BLaER1 (cell line): ENCODE measurements at regions not wholly inside any gene's neighbourhood (a gene's known extent, or its start where the extent isn't known, plus 50 kb on each side); places are given as distances from the start of the nearest gene placed in this dataset.

Experiments
- H3K27ac ChIP-seq: shearing (Covaris generic); formaldehyde crosslinking; 2 replicates; pipeline ENCODE4 v1.8.1; 2022
- H3K27me3 ChIP-seq: shearing (Covaris generic); formaldehyde crosslinking; 2 replicates; pipeline ENCODE4 v1.8.1; 2022
- H3K36me3 ChIP-seq: shearing (Covaris generic); formaldehyde crosslinking; 2 replicates; pipeline ENCODE4 v1.8.1; 2022
- H3K4me1 ChIP-seq: shearing (Covaris generic); formaldehyde crosslinking; 2 replicates; pipeline ENCODE4 v1.8.1; 2022
- H3K4me2 ChIP-seq: shearing (Covaris generic); formaldehyde crosslinking; 2 replicates; pipeline ENCODE4 v1.8.1; 2022
- H3K4me3 ChIP-seq: shearing (Covaris generic); formaldehyde crosslinking; 2 replicates; pipeline ENCODE4 v1.8.1; 2022
- H3K9ac ChIP-seq: shearing (Covaris generic); formaldehyde crosslinking; 2 replicates; pipeline ENCODE4 v1.8.1; 2022
- H3K9me3 ChIP-seq: shearing (Covaris generic); formaldehyde crosslinking; 2 replicates; pipeline ENCODE4 v1.8.1; 2022
- H4K20me1 ChIP-seq: shearing (Covaris generic); formaldehyde crosslinking; 2 replicates; pipeline ENCODE4 v1.8.1; 2022
- Cebpa-rat ChIP-seq: shearing (Covaris generic); IDR thresholded peaks from 2 replicates; pipeline ENCODE4 v1.8.1; 2022

DNA sequence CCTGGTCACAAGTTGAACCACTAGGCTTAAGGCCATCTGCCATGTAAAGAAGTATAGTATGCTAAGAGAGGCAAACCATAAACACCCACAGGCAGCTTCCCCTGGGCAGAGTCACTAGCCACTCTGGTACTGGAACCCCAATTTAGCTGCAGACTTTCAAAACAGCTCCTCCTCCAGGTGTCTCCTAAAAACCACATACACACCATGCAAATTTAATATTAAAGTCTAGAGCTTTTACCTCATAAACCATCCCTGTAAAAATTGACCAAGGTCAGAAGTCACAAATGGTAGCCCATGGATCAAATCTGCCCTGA, 99.1 kb upstream of the STT3B start:
- Histone ChIP-seq H3K9me3 (peaks cover 29% of the 10 kb centered on the region), H3K27ac (no peak overlapping the region), H3K4me3 (no peak overlapping the region), H3K9ac (no peak overlapping the region), H3K4me2 (no peak overlapping the region), H4K20me1 (no peaks in the 10 kb centered on the region), H3K4me1 (no peaks in the 10 kb centered on the region), H3K27me3 (no peaks in the 10 kb centered on the region), H3K36me3 (no peaks in the 10 kb centered on the region)
- TF ChIP-seq Cebpa-rat = no peak

DNA sequence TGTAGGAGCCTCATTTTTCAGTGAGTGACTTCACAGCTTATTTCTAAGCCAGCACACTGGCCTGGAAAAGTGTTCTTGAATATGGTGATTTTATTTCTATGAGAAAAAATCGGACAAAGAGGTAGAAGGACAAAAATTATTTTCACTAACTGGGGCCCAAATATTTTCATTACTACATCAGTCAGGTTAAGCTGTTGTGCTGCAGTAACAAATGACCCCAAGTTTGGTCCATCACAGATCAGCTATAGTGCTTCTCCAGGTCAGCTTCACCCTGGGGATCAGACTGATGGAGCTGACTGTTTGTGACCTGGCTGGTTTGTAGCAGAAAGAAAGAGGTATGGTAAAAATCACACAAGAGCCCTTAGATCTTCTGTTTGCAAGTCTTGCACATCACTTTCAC, 97.9 kb upstream of the STT3B start:
- Histone ChIP-seq H3K4me3 (no peak overlapping the region), H3K4me1 (no peaks in the 10 kb centered on the region), H3K27ac (no peak overlapping the region), H3K4me2 (no peak overlapping the region), H4K20me1 (no peaks in the 10 kb centered on the region), H3K36me3 (no peaks in the 10 kb centered on the region), H3K9me3 (peaks cover 22% of the 10 kb centered on the region), H3K27me3 (no peaks in the 10 kb centered on the region), H3K9ac (no peak overlapping the region)
- no peak for TF ChIP-seq Cebpa-rat

DNA sequence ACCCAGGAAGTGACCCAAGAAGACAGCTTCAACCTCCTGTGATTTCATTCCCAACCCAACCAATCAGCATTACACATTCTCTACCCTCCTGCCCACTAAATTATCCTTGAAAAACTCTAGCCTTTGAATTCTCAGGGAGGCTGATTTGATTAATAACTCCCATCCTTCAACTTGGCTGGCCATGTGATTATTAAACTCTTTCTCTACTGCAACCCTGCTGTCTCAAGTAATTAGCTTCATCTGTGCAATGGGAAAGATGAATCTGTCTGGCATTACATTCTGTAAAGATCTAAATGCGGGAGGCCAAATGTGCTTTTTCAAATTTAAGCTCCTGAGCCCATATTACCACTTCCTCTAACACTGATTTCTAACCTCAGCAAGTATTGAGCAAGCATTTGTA, 95.9 kb upstream of the STT3B start:
- H3K4me2 ChIP-seq = no peak overlapping the region
- H3K9ac ChIP-seq = no peak overlapping the region
- H3K27me3 ChIP-seq = no peaks in the 10 kb centered on the region
- H3K27ac ChIP-seq = no peak overlapping the region
- no peaks in the 10 kb centered on the region for H3K36me3 ChIP-seq
- TF ChIP-seq Cebpa-rat = no peak
- H3K9me3 ChIP-seq = peaks cover 19% of the 10 kb centered on the region
- no peak overlapping the region for H3K4me3 ChIP-seq
- no peaks in the 10 kb centered on the region for H4K20me1 ChIP-seq
- H3K4me1 ChIP-seq = no peaks in the 10 kb centered on the region

GRCh38 chr3:31438742-31439141, 94.0 kb upstream of the STT3B start:
- Histone ChIP-seq H3K4me1 (no peaks in the 10 kb centered on the region), H3K9ac (no peak overlapping the region), H3K4me3 (no peak overlapping the region), H3K36me3 (no peaks in the 10 kb centered on the region), H3K27ac (no peak overlapping the region), H3K4me2 (no peak overlapping the region), H4K20me1 (no peaks in the 10 kb centered on the region), H3K9me3 (peaks cover 19% of the 10 kb centered on the region), H3K27me3 (no peaks in the 10 kb centered on the region)
- no peak for TF ChIP-seq Cebpa-rat

GRCh38 chr3:31439890-31440750, 92.6 kb upstream of the STT3B start:
- no peaks in the 10 kb centered on the region for H3K36me3 ChIP-seq
- H3K9me3 ChIP-seq = peaks cover 19% of the 10 kb centered on the region
- H4K20me1 ChIP-seq = no peaks in the 10 kb centered on the region
- H3K4me1 ChIP-seq = no peaks in the 10 kb centered on the region
- no peaks in the 10 kb centered on the region for H3K27me3 ChIP-seq
- H3K4me3 ChIP-seq = no peak overlapping the region
- no peak overlapping the region for H3K9ac ChIP-seq
- TF ChIP-seq Cebpa-rat = no peak
- H3K4me2 ChIP-seq = no peak overlapping the region
- no peak overlapping the region for H3K27ac ChIP-seq

DNA sequence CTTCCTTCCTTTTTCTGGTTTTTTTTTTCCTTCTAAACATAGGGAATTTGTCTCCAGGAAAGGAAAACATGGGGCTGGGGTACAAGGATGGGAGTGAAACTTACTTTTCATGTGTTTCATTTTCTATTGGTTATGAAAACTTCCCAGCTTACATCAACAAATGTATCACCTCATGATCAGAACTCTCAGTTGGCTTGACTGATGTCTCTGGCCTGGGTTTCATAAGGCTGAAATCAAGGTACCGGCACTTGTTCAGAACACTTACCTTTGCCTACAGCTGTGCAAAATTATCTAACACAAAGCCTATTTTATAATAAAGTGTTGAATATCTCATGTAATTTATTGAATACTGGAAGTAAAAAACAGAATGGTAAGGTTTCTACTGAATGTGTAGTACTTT, 91.8 kb upstream of the STT3B start:
- H3K9ac ChIP-seq = no peak overlapping the region
- H3K4me2 ChIP-seq = no peak overlapping the region
- no peaks in the 10 kb centered on the region for H3K27me3 ChIP-seq
- no peaks in the 10 kb centered on the region for H3K4me1 ChIP-seq
- peaks cover 19% of the 10 kb centered on the region for H3K9me3 ChIP-seq
- no peaks in the 10 kb centered on the region for H3K36me3 ChIP-seq
- H3K27ac ChIP-seq = no peak overlapping the region
- no peaks in the 10 kb centered on the region for H4K20me1 ChIP-seq
- no peak overlapping the region for H3K4me3 ChIP-seq
- no peak for TF ChIP-seq Cebpa-rat

DNA sequence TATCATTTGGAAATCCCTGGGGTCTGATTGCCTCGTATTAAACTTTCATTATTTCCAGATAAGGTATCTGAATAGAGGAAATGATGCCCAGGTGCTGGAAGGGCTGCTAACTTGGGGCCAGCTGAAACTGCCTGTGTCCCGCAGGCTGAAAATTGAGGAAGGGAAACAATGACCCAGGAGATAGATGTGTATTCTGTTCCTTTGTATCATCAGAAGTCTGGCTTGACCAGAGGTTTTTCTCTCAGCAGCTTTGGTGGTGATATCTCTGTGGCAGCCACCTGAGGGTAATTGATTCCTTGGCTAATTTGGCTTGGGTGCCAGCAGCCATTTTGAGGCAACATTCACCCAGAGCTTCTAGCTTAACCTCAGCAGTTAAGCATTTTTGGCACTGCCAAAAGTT, 90.0 kb upstream of the STT3B start:
- TF ChIP-seq Cebpa-rat = no peak
- Histone ChIP-seq H3K9me3 (peaks cover under 1% of the 10 kb centered on the region), H3K36me3 (no peaks in the 10 kb centered on the region), H3K27ac (no peak overlapping the region), H3K4me1 (no peaks in the 10 kb centered on the region), H3K4me3 (no peak overlapping the region), H3K4me2 (no peak overlapping the region), H4K20me1 (no peaks in the 10 kb centered on the region), H3K27me3 (no peaks in the 10 kb centered on the region), H3K9ac (no peak overlapping the region)

GRCh38 chr3:31444220-31445142, 88.2 kb upstream of the STT3B start:
- no peak overlapping the region for H3K4me3 ChIP-seq
- H3K27me3 ChIP-seq = no peaks in the 10 kb centered on the region
- no peaks in the 10 kb centered on the region for H3K36me3 ChIP-seq
- no peaks in the 10 kb centered on the region for H4K20me1 ChIP-seq
- no peak overlapping the region for H3K9ac ChIP-seq
- H3K4me1 ChIP-seq = peaks cover 13% of the 10 kb centered on the region
- peaks cover 12% of the 10 kb centered on the region for H3K9me3 ChIP-seq
- no peak for TF ChIP-seq Cebpa-rat
- no peak overlapping the region for H3K4me2 ChIP-seq
- no peak overlapping the region for H3K27ac ChIP-seq

DNA sequence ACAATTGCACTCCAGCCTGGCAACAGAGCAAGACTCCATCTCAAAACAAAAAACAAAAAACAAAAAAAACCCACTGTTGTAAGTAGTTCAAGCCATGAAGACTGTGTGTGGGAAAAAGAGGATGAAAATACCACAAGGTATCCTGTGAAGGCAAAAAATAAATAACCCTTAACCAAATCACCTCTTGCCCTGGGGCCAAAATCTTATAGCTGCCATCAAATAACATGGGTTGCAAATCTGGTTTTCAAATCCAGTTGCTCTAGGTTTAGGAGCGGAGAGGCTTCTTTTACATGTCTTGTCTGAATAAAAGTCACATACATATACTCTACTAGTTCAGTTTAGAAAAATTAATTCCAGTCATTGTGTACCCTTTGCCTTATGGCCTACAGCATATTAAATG, 87.0 kb upstream of the STT3B start:
- Histone ChIP-seq H4K20me1 (no peaks in the 10 kb centered on the region), H3K27me3 (no peaks in the 10 kb centered on the region), H3K9ac (no peak overlapping the region), H3K36me3 (no peaks in the 10 kb centered on the region), H3K4me1 (peaks cover 13% of the 10 kb centered on the region), H3K4me3 (no peak overlapping the region), H3K9me3 (peaks cover 18% of the 10 kb centered on the region), H3K27ac (no peak overlapping the region), H3K4me2 (no peak overlapping the region)
- TF ChIP-seq Cebpa-rat = no peak
